ENCODE measurements at regions not wholly inside any gene's neighbourhood (a gene's known extent, or its start where the extent isn't known, plus 50 kb on each side); places are given as distances from the start of the nearest gene placed in this dataset.

DNA sequence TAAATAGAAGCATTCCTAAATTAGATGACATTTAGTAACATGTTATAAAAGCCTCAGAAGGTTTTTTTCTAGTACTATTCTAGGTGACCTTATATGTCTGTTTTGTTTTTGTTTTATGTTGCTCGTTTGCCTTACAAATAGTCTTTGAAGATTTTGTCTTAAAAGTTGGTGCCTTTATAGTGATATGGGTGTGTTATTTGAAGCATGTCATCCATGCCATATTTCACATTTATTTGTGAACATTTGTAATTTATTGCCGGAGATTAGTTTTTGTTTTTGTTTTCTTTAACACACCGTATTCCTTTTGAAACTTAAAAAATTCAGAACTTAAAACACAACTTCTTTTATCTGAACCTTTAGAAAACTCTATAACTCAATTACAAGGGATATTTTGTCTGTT, 422.8 kb upstream of the PCDH9 start:
- no peaks in the 10 kb centered on the region for H3K36me3 Mint-ChIP-seq (ENCODE audit: low read depth)
- no peak overlapping the region for H3K27ac Mint-ChIP-seq
- no peaks in the 10 kb centered on the region for H3K4me1 Mint-ChIP-seq (ENCODE audit: low read depth)
- DNase-seq, result no peak
- peaks cover 23% of the 10 kb centered on the region for H3K9me3 Mint-ChIP-seq
- H3K4me3 Mint-ChIP-seq, result no peak overlapping the region
- H3K27me3 Mint-ChIP-seq (ENCODE audit: insufficient read depth), result no peaks in the 10 kb centered on the region
- TF ChIP-seq, protein P1, sequence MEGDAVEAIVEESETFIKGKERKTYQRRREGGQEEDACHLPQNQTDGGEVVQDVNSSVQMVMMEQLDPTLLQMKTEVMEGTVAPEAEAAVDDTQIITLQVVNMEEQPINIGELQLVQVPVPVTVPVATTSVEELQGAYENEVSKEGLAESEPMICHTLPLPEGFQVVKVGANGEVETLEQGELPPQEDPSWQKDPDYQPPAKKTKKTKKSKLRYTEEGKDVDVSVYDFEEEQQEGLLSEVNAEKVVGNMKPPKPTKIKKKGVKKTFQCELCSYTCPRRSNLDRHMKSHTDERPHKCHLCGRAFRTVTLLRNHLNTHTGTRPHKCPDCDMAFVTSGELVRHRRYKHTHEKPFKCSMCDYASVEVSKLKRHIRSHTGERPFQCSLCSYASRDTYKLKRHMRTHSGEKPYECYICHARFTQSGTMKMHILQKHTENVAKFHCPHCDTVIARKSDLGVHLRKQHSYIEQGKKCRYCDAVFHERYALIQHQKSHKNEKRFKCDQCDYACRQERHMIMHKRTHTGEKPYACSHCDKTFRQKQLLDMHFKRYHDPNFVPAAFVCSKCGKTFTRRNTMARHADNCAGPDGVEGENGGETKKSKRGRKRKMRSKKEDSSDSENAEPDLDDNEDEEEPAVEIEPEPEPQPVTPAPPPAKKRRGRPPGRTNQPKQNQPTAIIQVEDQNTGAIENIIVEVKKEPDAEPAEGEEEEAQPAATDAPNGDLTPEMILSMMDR (IDR thresholded peaks at IDR 0.05), result no peak

DNA sequence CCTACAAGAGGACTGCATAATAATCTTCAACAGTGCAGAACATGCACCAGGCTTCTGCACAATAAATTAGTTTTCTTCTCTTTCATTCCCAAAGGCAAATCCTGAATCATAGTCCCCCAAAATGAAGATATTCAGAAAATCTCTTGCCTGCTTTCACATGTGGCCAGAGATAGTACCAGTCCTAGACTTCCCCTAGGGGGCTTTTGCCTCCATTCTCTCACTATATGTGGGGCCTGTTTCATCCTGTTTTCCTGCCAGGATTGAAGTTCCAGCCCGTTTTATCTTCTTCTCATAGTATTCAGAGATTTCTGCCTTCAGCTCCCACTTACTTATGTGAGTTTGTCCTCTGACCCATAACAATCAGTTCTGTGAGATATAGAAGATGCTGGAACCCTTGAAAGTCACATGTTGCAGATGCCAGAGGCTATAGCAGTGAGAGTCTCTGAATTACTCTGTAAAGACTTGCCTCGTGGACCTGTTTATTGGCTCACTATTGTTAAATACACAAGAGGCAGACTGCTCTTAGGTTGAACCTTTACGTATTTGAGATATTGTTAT, 421.9 kb upstream of the PCDH9 start:
- Mint-ChIP-seq H3K9me3 (peaks cover 26% of the 10 kb centered on the region), H3K4me1 (ENCODE audit: low read depth) (no peaks in the 10 kb centered on the region), H3K36me3 (ENCODE audit: low read depth) (no peaks in the 10 kb centered on the region), H3K4me3 (no peak overlapping the region), H3K27ac (no peak overlapping the region), H3K27me3 (ENCODE audit: insufficient read depth) (no peaks in the 10 kb centered on the region)
- TF ChIP-seq, protein P1 (IDR thresholded peaks at IDR 0.05), result no peak
- DNase-seq, result no peak

DNA sequence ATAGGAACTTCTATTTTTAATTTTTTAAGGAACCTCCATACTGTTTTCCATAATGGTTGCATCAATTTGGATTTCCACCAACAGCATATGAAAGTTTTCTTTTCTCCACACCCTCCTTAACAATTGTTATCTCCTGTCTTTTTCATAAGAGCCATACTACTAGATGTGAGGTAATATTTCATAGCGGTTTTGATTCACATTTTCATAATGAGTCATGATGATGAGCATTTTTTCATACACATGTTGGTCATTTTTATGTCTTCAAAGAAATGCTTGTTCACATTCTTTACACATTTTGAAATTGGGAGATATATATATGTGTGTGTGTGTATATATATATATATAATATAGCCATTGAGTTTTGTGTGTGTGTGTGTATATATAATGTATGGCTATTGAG, 420.3 kb upstream of the PCDH9 start:
- no peaks in the 10 kb centered on the region for H3K4me1 Mint-ChIP-seq (ENCODE audit: low read depth)
- peaks cover 30% of the 10 kb centered on the region for H3K9me3 Mint-ChIP-seq
- H3K27ac Mint-ChIP-seq, result no peak overlapping the region
- no peaks in the 10 kb centered on the region for H3K27me3 Mint-ChIP-seq (ENCODE audit: insufficient read depth)
- DNase-seq, result no peak
- H3K4me3 Mint-ChIP-seq, result no peak overlapping the region
- TF ChIP-seq, protein P1 (IDR thresholded peaks at IDR 0.05), result no peak
- H3K36me3 Mint-ChIP-seq (ENCODE audit: low read depth), result no peaks in the 10 kb centered on the region

- Mint-ChIP-seq H3K4me1 (ENCODE audit: low read depth) (no peaks in the 10 kb centered on the region), H3K36me3 (ENCODE audit: low read depth) (no peaks in the 10 kb centered on the region), H3K27ac (no peak overlapping the region), H3K4me3 (no peak overlapping the region), H3K27me3 (ENCODE audit: insufficient read depth) (no peaks in the 10 kb centered on the region), H3K9me3 (peaks cover 34% of the 10 kb centered on the region)
- DNase-seq, result no peak
- TF ChIP-seq, protein P1 (IDR thresholded peaks at IDR 0.05), result no peak
Measured at GRCh38 chr13:67645874-67646467, 415.8 kb upstream of the PCDH9 start.

DNA sequence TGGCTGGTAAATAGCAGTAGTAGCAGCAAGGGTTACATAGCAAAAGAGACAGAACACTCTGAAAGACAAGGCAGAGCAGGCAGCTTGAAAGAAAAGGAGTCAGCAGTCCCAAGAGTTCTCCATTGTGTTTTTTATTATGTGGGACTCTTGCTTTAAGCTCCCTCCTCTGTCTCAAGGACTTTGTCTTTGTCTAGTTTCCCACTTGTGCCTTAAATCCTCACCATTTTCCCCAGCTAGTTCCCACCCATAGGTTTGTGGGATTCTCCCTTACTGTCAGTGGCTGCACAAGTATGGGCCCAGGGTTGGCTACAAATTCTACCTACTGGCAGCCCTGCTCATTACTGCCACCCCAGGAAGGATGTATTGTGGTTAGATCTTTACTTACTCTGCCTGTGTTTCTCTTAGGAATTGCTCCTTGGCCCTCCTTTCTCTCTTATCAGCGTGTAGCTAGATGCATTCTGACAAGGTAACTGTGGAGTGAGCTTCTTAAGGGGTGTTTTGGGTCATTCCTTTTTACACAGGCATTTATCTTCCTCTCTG, 413.4 kb upstream of the PCDH9 start:
- Mint-ChIP-seq H3K9me3 (peaks cover 48% of the 10 kb centered on the region), H3K4me1 (ENCODE audit: low read depth) (no peaks in the 10 kb centered on the region), H3K27ac (no peak overlapping the region), H3K36me3 (ENCODE audit: low read depth) (no peaks in the 10 kb centered on the region), H3K27me3 (ENCODE audit: insufficient read depth) (no peaks in the 10 kb centered on the region), H3K4me3 (no peak overlapping the region)
- TF ChIP-seq, protein P1 (IDR thresholded peaks at IDR 0.05), result no peak
- DNase-seq, result no peak
